ENCODE measurements at regions not wholly inside any gene's neighbourhood (a gene's known extent, or its start where the extent isn't known, plus 50 kb on each side); places are given as distances from the start of the nearest gene placed in this dataset.

GRCh38 chr5:153895266-153895665, 143.4 kb downstream of the FAM114A2 start:
- dilution Hi-C loops (cut with HindIII; ENCODE audit: low sequenced_read_pairs, unreplicated experiment), result no loop called here
- H3K4me3 ChIP-seq (ENCODE audit: insufficient read depth, low read depth, low read length), result no peak overlapping the region

More at GRCh38 chr5:153895266-153895665, 143.4 kb downstream of the FAM114A2 start:
- no peaks in the 10 kb centered on the region for H3K79me1 ChIP-seq (ENCODE audit: low read depth in 1 of 2, low read length in 2 of 2)
- 0 out of 2 replicates have a peak, but pooled peaks cover 3% of the 10 kb centered on the region for H3K4me1 ChIP-seq (ENCODE audit: control insufficient read depth, insufficient read depth, low read length)
- peak overlapping the region; percentile 52 for H2BK20ac ChIP-seq (ENCODE audit: low read depth, low read length)
- H2BK120ac ChIP-seq (ENCODE audit: low read depth, low read length), result peak overlapping the region; percentile 82; the same call in 1 of the 2 replicates
- H4K8ac ChIP-seq (ENCODE audit: low read depth in 2 of 2, low read length in 2 of 2), result no peak overlapping the region; a peak in 1 of 4 replicates
- no peak overlapping the region for H3K56ac ChIP-seq (ENCODE audit: extremely low read depth, insufficient read depth, low read length)
- intact Hi-C loops (cut with micrococcal nuclease) (no loop called here), in situ Hi-C loops (cut with MboI; ENCODE audit: low sequenced_read_pairs) (no loop called here)
- peak overlapping the region; percentile 35; the same call in 1 of the 2 replicates for H3K4ac ChIP-seq (ENCODE audit: low read depth, low read length)
- DNase-seq, result no peak
- H4K20me1 ChIP-seq (ENCODE audit: insufficient read depth, low read length), result no peaks in the 10 kb centered on the region
- H2AK5ac ChIP-seq (ENCODE audit: low read depth, low read length), result no peak overlapping the region; the same call in 1 of the 2 replicates
- no peak overlapping the region for H3K23ac ChIP-seq (ENCODE audit: low read depth, low read length)
- no peak overlapping the region for H3K14ac ChIP-seq (replicated peaks; ENCODE audit: low read depth, low read length)
- no peaks in the 10 kb centered on the region for H3K36me3 ChIP-seq (ENCODE audit: control insufficient read depth, insufficient read depth, low read length)
- H2BK15ac ChIP-seq (ENCODE audit: low read depth, low read length), result no peak overlapping the region
- H2AFZ ChIP-seq (replicated peaks; ENCODE audit: low read length, poor library complexity), result no peak overlapping the region
- whole genome bisulfite sequencing, 2 experiments (ENCODE audit: extremely low coverage in 2 of 2, insufficient read length in 1 of 2), result 50% methylated on average over 1 of the region's 3 CpGs; no CpG with 5 or more reads in 1 of the 2 experiments
- CTCF ChIA-PET, result no interaction called here
- H3K9me1 ChIP-seq (ENCODE audit: insufficient read depth, low read length), result peaks cover 2% of the 10 kb centered on the region
- H2AK9ac ChIP-seq (replicated peaks; ENCODE audit: low read depth, low read length, poor library complexity), result no peak overlapping the region
- H3K27me3 ChIP-seq (ENCODE audit: control insufficient read depth, insufficient read depth, low read length), result no peaks in the 10 kb centered on the region
- no peak overlapping the region for H3K9ac ChIP-seq (ENCODE audit: low read depth, low read length)
- ATAC-seq (ENCODE audit: low read depth), result no peak
- no peak overlapping the region; the same call in 1 of the 2 replicates for H3K18ac ChIP-seq (ENCODE audit: low read depth, low read length)
- no peak overlapping the region for H4K5ac ChIP-seq (ENCODE audit: low read depth, low read length)
- POLR2A ChIA-PET (ENCODE audit: unreplicated experiment), result no interaction called here
- H4K91ac ChIP-seq (ENCODE audit: insufficient read depth, low read depth, low read length), result no peak overlapping the region
- no peak for TF ChIP-seq BHLHE40 (IDR thresholded peaks at IDR 0.05; ENCODE audit: low read depth, low read length)
- H3K9me3 ChIP-seq (ENCODE audit: control insufficient read depth, insufficient read depth, low read length), result no peaks in the 10 kb centered on the region
- no peak overlapping the region for H3K27ac ChIP-seq (ENCODE audit: insufficient read depth, low read length)
- H3K4me2 ChIP-seq (ENCODE audit: low read depth, low read length), result no peak overlapping the region
- no TSS peak for BruUV-seq (replicated peaks)
- no peak overlapping the region for H2BK5ac ChIP-seq (ENCODE audit: low read depth, low read length, poor library complexity, severe bottlenecking)

Data from IMR-90 (cell line).